ENCODE measurements at regions not wholly inside any gene's neighbourhood (a gene's known extent, or its start where the extent isn't known, plus 50 kb on each side); places are given as distances from the start of the nearest gene placed in this dataset.

DNA sequence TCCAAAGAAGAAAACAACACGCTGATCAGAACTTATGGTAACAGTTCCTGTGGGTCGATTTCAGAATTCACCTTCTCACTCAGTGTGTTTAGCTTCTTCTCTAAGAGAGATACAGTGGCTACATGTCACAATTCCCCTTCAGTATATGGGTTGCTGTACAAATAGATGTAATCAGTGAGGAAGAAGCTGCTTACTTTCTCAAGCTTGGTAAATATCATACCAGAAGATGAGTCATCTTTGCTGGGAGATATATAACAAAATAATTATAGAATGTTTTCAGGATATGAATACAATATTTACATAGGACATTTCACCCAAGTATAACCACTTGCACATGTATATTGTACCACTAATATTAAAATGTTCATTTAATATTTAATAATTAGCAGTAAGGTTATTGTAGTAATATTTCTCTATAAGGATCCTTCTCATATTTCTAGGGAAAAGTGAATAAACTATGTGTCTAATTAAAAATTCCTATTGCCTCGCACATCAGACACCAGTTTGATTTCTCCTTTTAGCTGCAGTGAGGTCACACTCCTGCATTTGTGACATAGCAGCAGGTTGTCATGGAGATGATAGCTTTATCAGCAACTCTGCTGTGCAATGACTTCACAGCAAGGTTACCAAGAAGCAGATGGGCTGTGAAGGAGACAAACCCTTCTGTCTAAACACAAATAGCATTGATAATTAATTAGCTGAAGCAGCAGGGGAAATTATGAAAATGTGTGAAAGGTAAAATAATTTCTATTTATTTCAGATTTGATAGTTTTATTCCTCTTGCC, 211.4 kb downstream of the TUSC7 start:
- intact Hi-C loops (cut with DNase I): no loop called here
- ATAC-seq: no peak
- H3K4me1 ChIP-seq: no peaks in the 10 kb centered on the region

DNA sequence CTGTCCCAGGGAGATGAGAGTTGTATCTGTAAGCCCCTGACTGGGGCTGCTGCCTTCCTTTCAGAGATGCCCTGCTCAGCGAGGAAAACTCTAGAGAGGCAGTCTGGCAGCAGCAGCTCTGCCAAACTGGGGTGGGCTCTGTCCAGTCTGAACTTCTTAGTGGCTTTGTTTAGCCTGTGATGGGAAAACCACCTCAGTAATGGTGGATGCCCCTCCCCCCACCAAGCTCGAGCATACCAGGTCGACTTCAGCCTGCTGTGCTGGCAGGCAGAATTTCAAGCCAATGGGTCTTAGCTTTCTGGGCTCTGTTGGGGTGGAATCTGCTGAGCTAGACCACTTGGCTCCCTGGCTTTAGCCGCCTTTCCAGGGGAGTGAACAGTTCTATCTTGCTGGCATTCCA, 218.3 kb downstream of the TUSC7 start:
- no peak overlapping the region for H3K4me3 ChIP-seq
- H3K27ac ChIP-seq: no peak overlapping the region
- no peak for DNase-seq
- intact Hi-C loops (cut with DNase I): no loop called here
- no peaks in the 10 kb centered on the region for H3K36me3 ChIP-seq
- H3K27me3 ChIP-seq: no peaks in the 10 kb centered on the region
- ATAC-seq: no peak
- no peaks in the 10 kb centered on the region for H3K9me3 ChIP-seq
- no peaks in the 10 kb centered on the region for H3K4me1 ChIP-seq
- no CpG with 5 or more reads among the region's 4 CpGs for WGBS (ENCODE audit: insufficient coverage, low coverage, low lambda C conversion rate, missing lambda C conversion rate)
- TF ChIP-seq, protein P1, sequence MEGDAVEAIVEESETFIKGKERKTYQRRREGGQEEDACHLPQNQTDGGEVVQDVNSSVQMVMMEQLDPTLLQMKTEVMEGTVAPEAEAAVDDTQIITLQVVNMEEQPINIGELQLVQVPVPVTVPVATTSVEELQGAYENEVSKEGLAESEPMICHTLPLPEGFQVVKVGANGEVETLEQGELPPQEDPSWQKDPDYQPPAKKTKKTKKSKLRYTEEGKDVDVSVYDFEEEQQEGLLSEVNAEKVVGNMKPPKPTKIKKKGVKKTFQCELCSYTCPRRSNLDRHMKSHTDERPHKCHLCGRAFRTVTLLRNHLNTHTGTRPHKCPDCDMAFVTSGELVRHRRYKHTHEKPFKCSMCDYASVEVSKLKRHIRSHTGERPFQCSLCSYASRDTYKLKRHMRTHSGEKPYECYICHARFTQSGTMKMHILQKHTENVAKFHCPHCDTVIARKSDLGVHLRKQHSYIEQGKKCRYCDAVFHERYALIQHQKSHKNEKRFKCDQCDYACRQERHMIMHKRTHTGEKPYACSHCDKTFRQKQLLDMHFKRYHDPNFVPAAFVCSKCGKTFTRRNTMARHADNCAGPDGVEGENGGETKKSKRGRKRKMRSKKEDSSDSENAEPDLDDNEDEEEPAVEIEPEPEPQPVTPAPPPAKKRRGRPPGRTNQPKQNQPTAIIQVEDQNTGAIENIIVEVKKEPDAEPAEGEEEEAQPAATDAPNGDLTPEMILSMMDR (IDR thresholded peaks at IDR 0.05): no peak
- no peak for TF ChIP-seq POLR2A (IDR thresholded peaks at IDR 0.05)

More for the DNA sequence above, 211.4 kb downstream of the TUSC7 start:
- Histone ChIP-seq H3K27ac (no peak overlapping the region), H3K4me3 (no peak overlapping the region), H3K27me3 (no peaks in the 10 kb centered on the region), H3K36me3 (no peaks in the 10 kb centered on the region), H3K9me3 (no peaks in the 10 kb centered on the region)
- no peak for DNase-seq
- 49% methylated on average over 3 of the region's 3 CpGs for WGBS (ENCODE audit: insufficient coverage, low coverage, low lambda C conversion rate, missing lambda C conversion rate)
- TF ChIP-seq POLR2A (IDR thresholded peaks at IDR 0.05): no peak
- TF ChIP-seq, protein P1 (IDR thresholded peaks at IDR 0.05): no peak

DNA sequence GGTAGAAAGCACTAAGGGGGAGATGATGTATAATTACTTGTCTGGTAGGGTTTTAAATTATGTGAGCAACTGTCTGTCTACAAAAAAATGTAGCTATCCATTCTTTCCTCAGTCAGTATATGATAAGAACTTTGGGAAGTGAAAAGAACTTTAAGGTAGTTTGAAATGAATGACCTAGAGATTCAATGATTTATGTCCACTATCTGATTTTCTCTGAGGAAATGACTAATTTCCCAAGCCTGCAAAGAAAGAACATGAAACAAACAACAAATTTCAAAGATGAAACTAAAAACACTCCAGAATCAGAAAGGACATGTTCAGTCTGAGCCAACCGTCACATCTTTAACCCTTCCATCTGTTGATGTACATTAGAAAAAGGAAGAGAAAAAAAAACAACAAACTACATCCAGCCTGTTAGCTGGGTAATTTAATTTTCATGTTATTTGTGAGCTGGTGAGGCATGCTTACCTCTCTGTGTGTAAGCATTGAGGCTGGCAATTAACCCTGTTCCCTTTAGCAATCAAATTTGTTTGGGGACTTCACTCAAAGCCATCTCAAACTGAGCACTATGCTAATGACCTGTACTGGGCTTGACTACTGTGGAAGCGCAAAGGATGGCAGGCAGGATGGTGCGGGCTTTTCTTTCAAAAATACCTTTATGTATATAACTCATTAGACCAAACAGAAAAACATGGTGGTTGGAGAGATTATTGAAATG, 220.1 kb downstream of the TUSC7 start:
- no peak overlapping the region for H3K27ac ChIP-seq
- H3K4me3 ChIP-seq: no peak overlapping the region
- TF ChIP-seq, protein P1 (IDR thresholded peaks at IDR 0.05): no peak
- TF ChIP-seq POLR2A (IDR thresholded peaks at IDR 0.05): no peak
- 69% methylated on average over 3 of the region's 3 CpGs for WGBS (ENCODE audit: insufficient coverage, low coverage, low lambda C conversion rate, missing lambda C conversion rate)
- no peaks in the 10 kb centered on the region for H3K4me1 ChIP-seq
- intact Hi-C loops (cut with DNase I): no loop called here
- no peaks in the 10 kb centered on the region for H3K27me3 ChIP-seq
- no peaks in the 10 kb centered on the region for H3K36me3 ChIP-seq
- DNase-seq (no peak), ATAC-seq (no peak)
- H3K9me3 ChIP-seq: no peaks in the 10 kb centered on the region

DNA sequence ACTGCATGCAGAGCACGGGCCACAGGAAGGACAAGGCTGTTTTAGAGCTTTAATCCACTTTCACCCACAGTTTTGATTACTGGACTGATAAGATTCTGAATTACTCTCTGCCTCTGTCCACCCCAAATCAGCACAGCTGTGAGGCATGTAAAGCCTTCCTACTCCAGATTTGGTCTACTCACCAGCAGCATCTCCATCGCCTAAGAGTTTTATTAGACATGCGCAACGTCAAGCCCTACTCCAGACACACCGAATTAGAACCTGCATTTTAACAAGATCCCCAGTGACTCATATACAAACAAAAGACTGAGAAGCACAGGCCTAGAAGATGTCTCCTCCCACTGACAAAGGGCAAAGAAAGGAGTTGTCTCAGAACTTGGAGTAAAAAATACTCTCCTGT, 221.2 kb downstream of the TUSC7 start:
- Histone ChIP-seq H3K4me1 (no peaks in the 10 kb centered on the region), H3K4me3 (no peak overlapping the region), H3K27ac (no peak overlapping the region), H3K9me3 (no peaks in the 10 kb centered on the region), H3K27me3 (no peaks in the 10 kb centered on the region), H3K36me3 (no peaks in the 10 kb centered on the region)
- no peak for TF ChIP-seq POLR2A (IDR thresholded peaks at IDR 0.05)
- TF ChIP-seq, protein P1 (IDR thresholded peaks at IDR 0.05): no peak
- intact Hi-C loops (cut with DNase I): no loop called here
- ATAC-seq (no peak), DNase-seq (no peak)
- WGBS (ENCODE audit: insufficient coverage, low coverage, low lambda C conversion rate, missing lambda C conversion rate): 53% methylated on average over 5 of the region's 5 CpGs

Data from right lobe of liver (tissue), 6 donors.